GM13977 (cell line): ENCODE measurements at regions not wholly inside any gene's neighbourhood (a gene's known extent, or its start where the extent isn't known, plus 50 kb on each side); places are given as distances from the start of the nearest gene placed in this dataset.
"Not testable (repeated sequence)": the region's sequence is repeated elsewhere in the genome, so short reads cannot be mapped to it uniquely, and the experiment has no call there.

Experiments
- DNase-seq: peaks from one replicate; pipeline ENCODE4 v3.0.0; 2012; ENCODE audit warnings: low spot score
- in situ Hi-C: fragments of 300-500 bp; cut with MboI; formaldehyde crosslinking; loops from one replicate; pipeline ENCODE4 v1.12.0; 2022; ENCODE audit warnings: low sequenced_read_pairs, low pct_unique_long_range_greater_than_20kb, mixed read lengths, inconsistent platforms; ENCODE audit not compliant: unreplicated experiment
- TF ChIP-seq, protein P1 (sequence below): IDR thresholded peaks from 2 replicates; pipeline ENCODE4 v1.5.1; 2012; ENCODE audit warnings: mild to moderate bottlenecking, control low read depth; ENCODE audit not compliant: insufficient read depth; ENCODE audit errors: extremely low read depth, missing control alignments

DNA sequence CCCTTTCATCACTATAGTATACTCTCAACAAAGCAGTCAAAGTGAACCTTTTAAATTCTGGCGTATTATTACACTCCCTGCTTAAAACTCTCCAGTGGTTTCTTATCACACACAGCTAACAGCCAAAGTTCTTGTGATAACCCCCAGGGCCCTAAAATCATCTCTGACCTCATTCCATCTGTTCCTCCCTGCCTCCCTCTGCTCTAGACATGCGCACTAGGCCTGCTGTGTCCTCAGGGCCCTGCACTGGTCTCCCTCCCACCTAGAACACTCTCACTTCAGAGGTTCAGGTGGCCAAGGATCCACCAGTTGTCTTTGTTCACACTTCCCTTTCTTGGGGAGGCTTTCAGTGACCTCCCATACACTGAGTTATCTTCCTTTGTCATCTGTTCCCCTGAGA is 603.4 kb downstream of the DSC3 start:
- in situ Hi-C loops: no loop called here
- TF ChIP-seq, protein P1, sequence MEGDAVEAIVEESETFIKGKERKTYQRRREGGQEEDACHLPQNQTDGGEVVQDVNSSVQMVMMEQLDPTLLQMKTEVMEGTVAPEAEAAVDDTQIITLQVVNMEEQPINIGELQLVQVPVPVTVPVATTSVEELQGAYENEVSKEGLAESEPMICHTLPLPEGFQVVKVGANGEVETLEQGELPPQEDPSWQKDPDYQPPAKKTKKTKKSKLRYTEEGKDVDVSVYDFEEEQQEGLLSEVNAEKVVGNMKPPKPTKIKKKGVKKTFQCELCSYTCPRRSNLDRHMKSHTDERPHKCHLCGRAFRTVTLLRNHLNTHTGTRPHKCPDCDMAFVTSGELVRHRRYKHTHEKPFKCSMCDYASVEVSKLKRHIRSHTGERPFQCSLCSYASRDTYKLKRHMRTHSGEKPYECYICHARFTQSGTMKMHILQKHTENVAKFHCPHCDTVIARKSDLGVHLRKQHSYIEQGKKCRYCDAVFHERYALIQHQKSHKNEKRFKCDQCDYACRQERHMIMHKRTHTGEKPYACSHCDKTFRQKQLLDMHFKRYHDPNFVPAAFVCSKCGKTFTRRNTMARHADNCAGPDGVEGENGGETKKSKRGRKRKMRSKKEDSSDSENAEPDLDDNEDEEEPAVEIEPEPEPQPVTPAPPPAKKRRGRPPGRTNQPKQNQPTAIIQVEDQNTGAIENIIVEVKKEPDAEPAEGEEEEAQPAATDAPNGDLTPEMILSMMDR: no peak
- no peak for DNase-seq

DNA sequence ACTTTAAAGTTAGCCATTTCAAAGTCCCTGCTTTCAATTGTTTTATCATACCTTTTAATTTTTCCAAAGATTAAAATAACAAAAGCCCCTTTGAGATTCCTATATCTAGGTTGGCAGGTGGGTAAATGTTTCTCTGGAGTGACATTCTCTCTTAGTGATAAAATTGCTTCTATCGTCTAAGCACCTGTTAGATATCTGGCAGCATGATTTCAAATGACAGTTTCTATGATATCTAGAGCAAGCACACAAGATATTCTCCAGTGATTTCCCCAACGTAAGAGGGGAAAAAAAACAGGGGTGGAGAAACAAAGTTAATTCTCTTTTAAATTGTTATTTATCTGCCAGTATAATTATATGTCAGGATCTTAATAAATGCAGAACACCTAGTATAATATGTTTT is 610.2 kb downstream of the DSC3 start:
- DNase-seq: no peak
- in situ Hi-C loops: no loop called here
- TF ChIP-seq, protein P1: no peak

DNA sequence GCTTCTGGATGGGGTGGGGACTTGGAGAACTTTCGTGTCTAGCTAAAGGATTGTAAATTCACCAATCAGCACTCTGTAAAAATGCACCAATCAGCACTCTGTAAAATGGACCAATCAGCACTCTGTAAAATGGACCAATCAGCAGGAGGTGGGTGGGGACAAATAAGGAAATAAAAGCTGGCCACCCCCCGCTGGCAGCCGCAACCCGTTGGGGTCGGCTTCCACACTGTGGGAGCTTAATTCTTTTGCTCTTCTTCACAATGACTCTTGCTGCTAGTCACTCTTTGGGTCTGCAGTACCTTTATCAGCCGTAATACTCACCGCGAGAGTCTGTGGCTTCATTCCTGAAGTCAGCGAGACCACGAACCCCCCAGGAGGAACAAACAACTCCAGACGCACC is 623.1 kb downstream of the DSC3 start:
- in situ Hi-C loops, DNase-seq: not testable (repeated sequence)

DNA sequence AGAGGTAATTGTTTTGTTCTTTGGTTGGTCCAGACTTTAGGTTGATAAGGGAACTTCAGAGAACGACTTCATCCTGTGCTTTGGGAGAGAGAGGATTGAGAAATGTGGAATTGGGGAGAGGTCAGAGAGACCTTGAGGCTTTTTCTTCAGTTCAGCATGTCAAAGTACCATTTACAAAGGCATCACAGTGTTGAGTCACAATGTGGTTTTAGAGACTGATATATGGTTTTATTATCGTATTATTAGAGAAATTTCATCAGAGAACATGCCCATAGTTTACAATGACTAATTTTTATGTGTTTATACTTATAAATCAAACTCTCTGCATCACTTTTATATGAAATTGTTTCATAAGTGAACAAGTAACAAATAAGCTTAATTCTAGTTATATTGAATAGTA is 626.6 kb downstream of the DSC3 start:
- TF ChIP-seq, protein P1: no peak
- no peak for DNase-seq
- in situ Hi-C loops: no loop called here

DNA sequence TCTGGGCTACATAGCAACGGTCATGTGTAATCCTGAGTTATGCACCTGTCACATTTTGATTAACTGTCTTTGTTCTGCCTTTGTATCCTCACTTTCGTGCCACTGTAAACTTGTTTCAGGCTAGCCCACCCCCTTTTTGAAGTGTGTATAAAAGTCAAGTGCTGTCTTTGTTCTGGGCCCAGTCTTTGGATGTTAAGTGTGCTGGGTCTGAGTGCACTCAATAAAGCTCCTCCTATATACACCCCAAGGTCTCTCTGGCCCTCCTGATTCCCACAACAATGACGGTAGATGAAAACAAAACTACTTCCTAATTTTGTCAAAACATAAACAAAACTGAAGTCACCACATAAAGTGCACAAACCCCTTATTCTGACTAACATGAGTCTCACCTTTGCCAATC is 633.4 kb downstream of the DSC3 start:
- DNase-seq: no peak

DNA sequence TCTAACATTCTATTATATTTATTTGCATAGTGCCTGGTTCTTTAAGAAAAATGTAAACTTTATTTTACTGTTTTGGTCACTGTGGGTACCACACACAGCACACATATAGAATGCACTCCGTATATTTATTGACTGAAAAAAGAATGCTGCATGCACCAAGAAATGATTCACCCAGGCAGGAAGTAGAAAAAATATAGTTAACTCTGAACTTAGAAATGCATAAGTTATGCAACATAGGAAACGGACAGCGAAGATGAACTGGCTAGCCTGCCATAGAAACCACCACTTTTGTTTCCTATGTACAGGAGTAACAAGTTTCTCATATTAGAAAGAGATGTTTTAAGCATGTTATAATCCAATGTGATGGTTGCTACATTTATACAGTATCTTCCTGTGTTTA is 635.8 kb downstream of the DSC3 start:
- in situ Hi-C loops: no loop called here
- DNase-seq: no peak
- TF ChIP-seq, protein P1: no peak

More for the DNA sequence above, 633.4 kb downstream of the DSC3 start:
- in situ Hi-C loops: no loop called here
- TF ChIP-seq, protein P1: no peak

DNA sequence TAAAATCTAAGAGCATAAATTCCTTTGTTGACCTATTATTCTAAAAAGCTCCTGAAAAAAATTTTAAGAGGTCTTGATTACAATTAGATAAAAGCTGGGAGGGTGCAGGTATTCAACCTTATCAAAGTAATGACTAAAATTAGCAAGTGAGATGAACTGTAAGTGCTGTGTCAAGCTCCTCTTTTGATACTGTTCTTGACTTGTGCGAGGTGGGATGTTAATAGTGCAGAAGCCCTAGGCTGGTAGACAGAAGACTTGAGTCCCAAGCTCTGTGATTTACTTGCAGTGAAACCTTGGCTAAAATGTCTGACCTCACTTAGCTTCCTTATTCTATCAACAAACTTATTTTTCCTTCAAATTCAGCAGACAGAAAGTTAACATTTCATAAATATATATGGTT is 637.5 kb downstream of the DSC3 start:
- in situ Hi-C loops: no loop called here
- no peak for DNase-seq
- TF ChIP-seq, protein P1: no peak
